Putamen (tissue), 1 donor: ENCODE measurements at regions not wholly inside any gene's neighbourhood (a gene's known extent, or its start where the extent isn't known, plus 50 kb on each side); places are given as distances from the start of the nearest gene placed in this dataset.

Source experiments
- DNase-seq: peaks from one replicate; pipeline ENCODE4 v3.0.0-alpha.2; 2016; ENCODE audit warnings: low spot score

DNA sequence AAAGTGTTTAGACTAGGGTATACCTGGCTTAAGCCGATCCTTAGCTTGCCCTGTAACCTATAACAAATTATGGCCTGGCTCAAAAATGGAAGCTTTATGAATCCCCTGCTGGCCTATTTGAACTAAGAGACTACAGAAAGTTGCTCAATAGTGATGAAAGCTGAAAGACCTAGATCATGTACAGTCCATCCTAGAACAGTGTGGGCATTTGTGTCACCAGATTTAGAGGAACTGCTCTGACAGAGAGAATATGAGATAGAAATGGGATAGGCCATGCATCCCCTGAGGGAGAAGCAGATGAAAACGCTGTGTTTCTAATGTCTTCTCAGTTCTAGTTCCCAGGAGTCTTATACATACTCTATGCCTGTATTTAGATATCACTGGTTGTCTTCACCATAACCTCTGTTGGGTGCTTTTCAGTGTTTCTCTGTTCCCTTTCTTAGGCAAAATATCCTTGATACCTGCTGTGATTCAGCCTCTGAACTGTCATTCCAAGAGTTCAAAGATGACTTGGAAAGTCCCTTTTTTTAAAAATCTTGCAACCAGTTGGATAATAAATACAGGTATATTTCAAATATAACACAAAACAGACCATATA, 246.9 kb upstream of the SLC39A10 start:
- no peak for DNase-seq

DNA sequence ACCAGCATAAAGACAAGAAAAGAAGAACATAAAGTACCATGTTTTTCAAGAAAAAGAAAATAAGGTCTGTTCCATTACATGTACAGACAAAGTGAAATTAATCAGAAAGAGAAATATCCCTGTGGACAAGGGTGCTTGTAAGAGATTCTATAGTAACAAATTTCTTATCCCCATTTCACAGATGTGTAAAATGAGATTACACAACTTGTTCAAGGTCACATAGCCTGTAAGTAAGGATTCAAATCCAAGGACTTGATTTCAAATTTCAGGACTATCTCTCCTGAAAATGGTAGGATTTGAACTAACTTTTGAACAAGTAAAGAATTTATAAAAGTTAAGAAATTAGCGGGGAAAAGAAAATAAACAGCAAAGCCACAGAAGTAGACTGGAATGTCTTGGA, 248.2 kb upstream of the SLC39A10 start:
- DNase-seq = no peak

DNA sequence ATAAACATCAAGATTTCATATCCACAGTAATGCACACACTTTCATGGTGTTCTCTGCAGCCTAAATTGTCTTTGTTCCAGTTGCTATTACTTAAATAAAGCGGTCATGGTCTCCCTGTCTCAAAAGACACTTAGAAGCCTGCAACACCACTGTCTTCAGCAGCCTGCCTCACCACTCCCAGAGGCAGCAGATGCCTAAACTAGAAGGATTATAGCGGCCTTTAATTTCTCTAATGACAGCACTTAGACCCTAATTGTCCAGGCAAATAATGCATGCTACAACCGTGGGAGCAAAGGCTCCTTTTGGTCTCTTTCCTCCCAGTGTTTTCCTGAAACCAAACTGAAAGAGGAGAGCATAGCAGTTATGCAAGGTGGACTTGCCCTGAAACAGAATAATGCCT, 248.8 kb upstream of the SLC39A10 start:
- DNase-seq = no peak

DNA sequence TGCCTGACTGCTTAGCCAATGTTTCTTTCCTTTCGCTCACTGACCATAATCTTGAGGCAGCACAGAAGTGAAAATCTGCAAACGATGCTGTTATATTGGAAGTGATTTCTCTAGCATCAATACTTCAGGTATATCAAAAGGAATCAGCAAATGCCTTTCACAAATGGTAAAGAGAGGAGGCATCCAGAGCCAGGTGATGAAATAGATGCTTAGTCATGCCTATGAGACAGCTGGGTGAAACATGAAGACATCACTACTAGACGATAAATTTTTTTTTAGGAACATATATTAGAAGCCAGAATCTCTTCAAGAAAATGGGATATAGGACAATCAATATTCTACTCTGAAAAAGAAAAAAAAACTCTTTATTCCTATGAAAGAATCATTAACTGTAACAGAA, 249.2 kb upstream of the SLC39A10 start:
- no peak for DNase-seq

DNA sequence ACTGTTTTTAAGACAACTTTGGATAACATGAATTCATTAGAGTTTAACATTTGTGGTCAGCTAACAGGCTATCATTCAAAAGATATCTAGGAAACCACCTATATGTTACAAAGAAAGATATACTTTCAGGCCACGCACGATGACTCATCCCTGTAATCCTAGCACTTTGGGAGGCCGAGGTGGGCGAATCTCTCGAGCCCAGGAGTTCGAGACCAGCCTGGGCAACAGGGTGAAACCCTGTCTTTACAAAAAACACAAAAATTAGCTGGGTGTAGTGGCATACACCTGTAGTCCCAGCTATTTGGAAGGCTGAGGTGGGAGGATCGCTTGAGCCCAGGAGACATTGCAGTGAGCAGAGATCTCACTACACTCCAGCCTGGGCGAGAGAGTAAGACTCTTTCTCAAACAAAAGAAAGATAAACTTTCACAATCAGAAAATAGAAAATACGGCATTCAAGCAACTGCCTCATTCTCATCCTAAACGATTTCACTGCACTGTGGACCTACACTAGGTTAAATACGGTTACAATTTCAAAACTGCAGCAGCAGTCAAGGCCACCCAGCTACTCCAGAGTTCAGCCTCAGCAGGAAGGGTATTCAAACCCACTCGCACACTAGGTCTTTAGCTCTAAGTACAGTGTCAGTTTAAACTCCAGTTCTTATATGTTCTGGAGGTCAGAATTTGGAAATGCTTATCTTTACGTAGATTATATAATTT, 250.0 kb upstream of the SLC39A10 start:
- no peak for DNase-seq

DNA sequence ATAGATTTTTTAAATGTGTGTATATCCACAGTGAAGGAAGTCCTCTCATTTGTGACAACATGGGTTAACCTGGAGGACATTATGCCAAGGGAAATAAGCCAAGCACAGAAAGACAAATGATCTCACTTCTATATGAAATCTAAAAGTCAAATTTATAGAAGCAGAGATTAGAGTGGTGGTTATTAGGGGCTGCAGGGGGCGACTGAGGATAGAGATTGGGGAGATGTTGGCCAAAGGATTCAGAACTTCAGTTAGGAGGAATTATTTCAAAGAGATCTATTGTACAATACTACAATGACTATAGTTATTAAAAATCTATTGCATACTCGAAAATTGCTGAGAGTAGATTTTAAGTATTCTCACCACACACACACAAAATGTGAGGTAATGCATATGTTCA, 252.4 kb upstream of the SLC39A10 start:
- no peak for DNase-seq

DNA sequence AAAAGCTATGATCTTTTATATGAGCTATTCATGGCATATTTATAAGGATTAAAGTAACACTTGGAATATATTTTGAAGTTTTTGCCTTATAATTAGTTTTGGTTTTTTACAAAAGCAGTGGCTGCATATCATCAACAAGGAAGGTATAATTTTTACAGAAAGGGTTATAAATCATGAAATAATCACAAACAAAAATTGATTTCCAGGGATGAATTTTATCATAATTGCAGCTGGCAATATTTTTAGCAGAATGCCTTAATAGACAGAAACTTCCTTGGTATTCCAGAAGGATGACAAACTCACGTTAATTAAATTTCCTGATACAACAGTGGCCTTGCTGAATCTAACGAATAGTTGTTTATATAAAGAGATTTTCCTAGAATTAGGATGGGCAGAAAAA, 260.5 kb upstream of the SLC39A10 start:
- no peak for DNase-seq

DNA sequence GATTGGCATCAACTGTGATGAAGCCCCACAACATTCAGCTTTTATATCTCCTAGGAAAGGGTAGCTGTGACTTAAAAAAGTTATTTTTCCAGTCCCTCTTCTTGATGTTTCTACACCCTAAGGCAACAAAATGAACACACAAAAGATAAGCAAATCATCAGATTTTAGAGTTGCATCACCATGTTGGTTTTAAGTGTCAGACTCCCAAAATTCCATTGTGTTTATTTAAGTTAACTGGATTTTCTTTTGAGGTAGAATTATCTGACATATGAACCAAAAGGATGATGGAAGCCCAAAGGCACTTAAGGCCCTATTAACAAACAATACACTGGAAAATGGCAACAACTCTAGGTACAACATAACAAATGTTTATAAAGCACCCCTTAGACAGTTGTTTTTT, 261.7 kb upstream of the SLC39A10 start:
- no peak for DNase-seq

DNA sequence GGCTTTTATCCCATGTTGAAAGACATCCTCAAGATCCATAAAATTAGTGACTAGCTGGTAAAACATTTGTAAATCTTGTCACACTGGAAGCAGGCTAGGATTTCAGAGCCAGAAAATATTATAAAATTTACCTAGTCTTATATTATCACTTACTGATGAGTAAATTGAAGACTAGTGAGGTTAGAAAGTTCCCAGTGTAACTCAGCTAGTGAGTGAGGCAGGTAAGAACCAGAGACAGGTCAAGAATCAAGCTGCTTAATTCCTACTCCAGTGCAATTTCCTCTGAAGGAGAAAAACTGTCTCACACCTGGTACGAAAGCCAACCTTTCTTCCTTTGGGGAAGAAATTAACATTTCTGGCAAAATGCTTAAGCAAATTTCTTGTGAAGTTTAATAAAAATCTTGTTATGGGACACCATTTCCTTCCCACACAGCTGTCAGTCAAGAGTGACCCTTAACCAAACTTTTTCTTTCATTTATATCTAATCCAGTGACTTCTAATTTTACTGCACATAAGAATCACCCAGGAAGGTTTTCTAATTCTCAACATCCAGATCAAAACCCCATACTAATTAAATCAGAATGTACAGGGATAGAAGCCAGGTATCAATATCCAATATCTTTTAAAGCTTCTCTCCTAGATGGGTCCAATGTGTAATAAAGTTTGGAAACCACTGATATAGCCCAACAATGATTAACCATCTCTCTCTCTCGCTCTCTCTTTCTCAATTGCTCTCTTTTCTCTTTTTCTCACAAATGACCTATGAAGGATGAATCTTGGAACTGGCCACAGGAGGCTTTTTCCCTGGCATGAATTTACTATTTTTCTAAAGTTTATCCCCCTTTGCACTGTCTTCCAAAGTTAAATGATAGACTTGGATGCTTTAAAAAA, 264.3 kb upstream of the SLC39A10 start:
- no peak for DNase-seq

DNA sequence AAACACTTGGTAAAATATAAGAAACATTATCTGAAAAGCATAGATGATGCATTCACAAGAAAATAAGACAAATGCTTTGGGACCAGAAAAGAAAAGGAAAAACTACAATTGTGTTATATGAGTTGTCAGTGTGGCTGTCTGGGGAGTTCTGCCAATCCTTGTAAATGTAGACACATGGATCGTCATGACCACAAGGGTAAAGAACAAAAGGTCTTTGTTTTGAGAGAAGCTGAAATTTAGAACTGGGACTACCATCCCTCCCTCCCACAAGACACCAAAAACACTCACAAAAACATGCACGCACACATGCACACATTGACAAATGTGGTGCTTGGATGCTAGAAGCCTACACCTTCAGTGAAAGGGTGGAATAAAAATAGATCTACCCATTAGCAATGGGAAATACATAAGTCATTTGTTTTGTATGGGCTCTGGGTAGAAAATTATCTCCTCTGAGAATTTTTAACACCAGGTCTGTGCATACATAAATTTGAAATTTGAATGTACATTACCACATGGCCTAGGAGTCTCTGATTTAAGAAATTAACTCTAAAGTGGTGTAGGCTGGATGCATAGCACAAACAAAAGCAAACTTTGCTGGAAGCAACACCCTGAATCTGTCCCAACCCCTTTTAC, 266.2 kb upstream of the SLC39A10 start:
- peak; percentile 68 for DNase-seq

DNA sequence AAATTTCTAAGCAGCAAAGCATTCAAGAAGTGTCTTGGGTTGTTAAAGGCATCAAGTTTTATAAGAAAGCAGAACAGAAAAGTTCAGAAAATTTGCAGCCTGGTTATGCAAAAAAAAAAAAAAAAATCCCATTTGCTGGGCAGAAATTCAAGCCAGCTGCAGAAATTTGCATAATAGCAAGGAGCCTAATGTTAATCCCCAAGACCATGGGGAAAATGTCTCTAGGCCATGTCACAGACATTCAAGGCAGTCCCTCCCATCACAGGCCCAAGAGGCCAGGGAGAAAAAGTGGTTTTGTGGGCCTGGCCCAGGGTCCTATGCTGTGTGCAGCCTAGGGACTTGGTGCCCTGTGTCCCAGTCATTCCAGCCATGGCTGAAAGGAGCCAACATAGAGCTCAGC, 269.0 kb upstream of the SLC39A10 start:
- DNase-seq = no peak

DNA sequence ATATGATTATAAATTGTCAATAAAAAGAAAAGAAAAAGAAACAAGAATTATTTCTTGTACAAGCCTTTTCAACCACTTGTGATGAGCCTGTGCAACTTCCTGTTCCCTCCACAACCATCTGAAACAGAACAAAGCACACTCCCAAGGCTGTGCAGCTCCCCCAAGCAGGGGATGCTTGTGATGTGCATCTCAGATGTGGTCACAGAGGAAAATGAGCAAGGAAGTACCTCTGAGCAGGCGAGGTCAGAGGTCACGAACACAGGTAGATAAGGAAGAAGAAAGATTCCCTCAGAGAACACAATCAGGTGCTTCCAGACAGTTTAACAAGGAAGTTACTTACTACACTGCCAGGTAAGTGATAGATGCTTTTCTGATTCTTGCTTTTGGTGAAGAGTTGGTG, 274.8 kb upstream of the SLC39A10 start:
- DNase-seq = no peak

DNA sequence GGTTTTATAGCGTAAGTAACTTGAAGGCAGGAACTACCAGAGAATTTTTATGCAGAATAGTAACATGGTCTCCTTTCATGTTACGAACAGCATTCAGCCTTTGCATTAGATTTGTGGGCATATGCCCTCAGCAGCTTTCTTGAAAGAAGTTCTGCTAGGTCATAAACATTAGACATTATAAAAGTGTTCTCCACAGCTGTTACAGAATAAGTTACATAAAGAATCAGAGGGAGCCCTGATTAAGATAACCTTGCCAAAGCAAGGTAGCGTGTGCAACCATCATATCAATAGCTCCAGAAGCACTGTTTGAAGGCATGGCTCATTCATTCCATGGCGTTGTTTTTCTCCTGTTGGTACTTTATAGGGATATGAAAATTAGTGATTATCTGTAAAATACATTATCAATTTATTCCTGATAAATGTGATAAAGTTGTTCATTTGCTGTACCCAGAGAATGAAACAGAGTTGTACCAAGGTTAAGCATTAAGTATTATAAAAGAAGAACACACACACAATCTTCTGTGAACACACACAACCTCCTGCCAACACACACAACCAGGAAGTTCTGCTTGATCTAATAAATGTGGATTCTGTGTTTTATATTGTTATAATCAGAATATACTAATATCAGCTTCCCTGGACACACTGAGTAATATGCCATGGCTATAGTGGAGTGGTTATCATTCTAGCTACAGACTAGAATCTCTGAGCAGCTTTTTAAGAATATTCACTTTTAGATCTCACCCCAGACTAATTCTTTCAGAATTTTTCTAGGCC, 286.7 kb upstream of the SLC39A10 start:
- no peak for DNase-seq

DNA sequence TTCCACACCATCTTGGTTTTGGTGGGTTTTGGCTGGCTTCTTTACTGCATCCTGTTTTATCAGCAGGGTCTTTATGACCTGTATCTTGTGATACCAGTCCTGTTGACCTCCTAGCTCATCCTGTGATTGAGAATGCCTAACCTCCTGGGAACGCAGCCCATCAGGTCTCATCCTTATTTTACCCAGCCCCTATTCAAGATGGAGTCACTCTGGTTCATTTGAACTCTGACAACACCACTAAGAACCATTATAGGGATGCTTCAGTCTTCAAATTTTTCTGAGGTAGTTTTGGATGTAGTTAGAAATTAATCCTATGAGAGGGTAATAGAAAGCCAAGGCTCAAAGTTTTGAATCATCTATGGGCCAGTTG, 287.8 kb upstream of the SLC39A10 start:
- DNase-seq = no peak

DNA sequence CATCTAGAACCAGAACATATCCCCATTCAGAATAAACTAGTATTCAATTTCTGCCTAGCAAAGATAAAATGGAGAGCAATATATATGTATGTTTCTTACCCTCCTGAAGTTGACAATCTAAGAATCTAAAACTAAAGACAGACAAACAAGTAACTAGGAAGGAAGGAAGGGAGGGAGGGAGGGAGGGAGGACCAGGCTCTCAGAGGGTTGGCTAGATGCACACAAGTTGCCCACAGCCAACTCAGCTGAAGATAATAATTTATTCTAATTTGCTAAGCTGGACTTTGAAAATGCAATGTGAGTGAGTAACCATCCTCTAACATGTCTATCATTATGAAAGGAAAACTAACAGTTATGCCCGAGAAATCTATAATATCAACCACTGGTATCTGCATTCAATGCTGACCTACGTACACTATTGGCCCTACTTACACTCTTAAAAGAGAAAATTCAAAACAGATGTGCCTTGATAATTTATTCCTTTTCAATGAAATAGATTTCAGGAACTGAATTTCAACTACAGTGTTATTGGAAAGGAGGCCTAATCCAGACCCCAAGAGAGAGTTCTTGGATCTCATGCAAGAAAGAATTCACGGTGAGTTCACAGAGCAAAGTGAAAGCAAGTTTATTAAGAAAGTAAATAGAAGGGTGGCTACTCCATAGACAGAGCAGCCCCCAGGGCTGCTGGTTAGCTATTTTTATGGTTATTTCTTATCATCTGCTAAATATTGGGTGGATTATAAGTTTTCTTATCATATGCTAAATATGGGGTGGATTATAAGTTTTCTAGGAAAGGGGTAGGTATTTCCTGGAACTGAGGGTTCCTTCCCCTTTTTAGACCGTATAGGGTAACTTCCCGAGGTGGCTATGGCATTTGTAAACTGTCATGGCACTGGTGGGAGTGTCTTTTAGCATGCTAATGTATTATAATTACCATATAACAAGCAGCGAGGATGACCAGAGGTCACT, 288.5 kb upstream of the SLC39A10 start:
- no peak for DNase-seq

DNA sequence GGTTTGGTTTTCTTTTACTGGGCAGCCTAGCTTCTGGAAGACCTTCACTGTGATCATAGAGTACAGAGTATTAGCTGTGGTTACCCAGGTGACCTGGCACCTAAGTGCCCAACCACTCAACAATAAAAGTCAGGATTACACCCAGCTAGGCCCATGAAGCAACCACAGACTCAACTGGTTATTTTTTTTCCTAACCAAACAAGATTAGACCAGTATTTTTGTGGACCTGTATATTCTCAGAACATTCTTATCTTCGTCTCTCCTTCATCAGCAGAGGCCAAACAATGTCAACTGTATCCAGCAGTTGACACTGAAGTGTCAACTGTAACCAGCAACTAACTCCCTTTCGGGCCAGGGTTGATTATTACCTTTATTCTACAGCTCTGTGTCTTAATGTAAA, 289.2 kb upstream of the SLC39A10 start:
- DNase-seq = no peak

DNA sequence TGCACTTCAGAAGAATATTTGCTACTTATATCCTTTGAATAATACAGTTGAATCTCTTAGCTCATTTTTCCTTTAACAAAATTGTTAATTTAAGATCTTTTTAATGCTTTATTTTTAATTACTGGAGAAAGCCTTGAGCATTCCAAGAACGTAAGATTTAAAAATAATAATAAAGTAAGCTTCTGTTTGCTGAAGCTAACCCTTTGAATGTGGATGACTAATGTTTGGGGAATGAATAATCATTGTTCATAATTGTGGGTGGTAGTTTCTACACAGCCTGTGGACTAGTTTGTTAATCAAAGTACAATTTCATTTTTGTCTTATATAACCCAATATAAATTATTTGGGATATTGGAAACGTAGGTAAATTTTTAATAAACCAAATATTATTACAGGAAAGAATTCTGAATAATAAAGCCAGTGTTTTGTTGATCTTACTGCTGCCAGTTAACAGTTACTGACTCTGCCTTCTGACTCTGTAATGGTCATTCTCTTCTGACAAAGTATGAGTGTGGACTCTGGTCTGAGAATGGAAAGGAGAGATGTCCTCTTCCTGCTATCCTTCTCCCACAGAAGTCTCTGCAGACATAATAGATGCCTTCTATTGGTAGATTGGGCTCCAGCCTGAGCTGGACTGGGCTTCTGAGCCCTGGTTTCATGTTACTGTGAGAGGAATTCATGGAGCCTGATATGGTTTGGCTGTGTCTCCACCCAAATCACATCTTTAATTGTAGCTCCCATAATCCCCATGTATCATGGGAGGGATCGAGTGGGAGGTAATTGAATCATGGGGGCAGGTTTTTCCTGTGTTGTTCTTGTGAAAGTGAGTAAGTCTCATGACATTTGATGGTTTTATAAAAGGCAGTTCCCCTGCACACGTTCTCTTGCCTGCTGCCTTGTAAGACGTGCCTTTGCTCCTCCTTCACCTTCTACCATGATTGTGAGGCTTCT, 292.7 kb upstream of the SLC39A10 start:
- no peak for DNase-seq

DNA sequence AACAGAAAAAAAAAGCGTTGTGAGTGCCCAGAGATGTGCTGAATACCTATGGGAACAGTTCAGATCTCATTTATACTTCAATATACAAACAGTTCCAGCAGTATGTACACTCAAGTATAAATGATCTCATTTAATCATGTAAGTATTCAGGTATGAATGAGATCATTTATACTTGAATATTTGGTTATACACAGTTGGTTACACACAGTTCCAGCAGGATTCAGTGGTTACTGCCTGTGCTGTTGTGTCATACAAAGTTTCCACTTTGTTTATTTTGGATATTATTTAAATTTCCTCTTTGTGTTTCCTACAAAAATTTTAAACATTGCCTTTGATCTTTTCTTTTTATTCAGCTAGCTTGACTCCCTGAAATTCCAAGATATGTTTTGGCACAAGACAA, 293.5 kb upstream of the SLC39A10 start:
- no peak for DNase-seq

DNA sequence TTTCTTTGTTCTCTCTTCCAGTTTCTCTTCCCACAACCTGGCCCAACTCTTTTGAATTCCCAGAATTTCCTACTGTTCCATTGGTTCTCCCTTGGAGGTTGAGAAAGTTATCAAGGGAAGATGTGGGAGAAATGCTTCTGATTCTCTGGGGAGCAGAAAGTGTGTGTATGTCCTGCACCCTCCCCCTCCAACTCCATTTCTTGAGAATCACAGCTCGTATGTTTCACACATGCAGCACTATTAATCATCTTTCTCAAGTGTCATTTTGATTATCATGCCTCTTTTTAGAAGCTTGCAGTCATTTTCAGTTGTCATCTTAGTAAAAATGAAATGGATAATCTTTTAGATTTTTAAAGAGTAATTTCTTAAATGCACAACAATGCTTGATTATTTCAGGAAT, 296.8 kb upstream of the SLC39A10 start:
- no peak for DNase-seq
